ENCODE measurements at regions not wholly inside any gene's neighbourhood (a gene's known extent, or its start where the extent isn't known, plus 50 kb on each side); places are given as distances from the start of the nearest gene placed in this dataset.

DNA sequence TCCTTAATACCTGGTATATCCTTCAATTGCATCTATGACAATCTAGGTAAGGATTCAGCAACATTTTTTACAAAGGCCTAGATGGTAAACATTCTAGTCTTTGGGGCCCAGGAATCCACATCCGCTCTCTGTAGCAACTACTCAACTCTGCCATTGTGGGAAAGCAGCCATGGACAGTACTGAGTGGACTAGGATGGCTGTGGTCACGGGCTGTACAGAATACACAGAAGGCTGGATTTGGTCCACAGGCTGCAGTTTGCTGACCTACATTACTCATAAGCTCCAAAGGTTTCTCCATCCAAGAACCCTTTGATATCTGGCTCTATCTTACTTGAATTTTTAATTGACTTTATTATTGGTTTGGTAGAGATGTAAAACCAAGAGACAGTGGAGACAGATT lies 418.3 kb upstream of the LRRTM1 start:
- Histone ChIP-seq H3K4me1 (ENCODE audit: insufficient read depth) (no peaks in the 10 kb centered on the region), H3K36me3 (replicated peaks; ENCODE audit: insufficient read depth, low read depth) (no peaks in the 10 kb centered on the region), H2AFZ (no peak overlapping the region), H3K79me2 (no peaks in the 10 kb centered on the region), H3K27me3 (no peaks in the 10 kb centered on the region), H3K4me2 (no peak overlapping the region), H3K9me2 (replicated peaks; ENCODE audit: insufficient read depth) (no peaks in the 10 kb centered on the region), H3K9me3 (ENCODE audit: low read depth) (no peaks in the 10 kb centered on the region), H4K20me1 (ENCODE audit: insufficient read depth, poor library complexity, severe bottlenecking) (no peaks in the 10 kb centered on the region), H3K4me3 (no peak overlapping the region), H3K27ac (no peak overlapping the region)
- TF ChIP-seq, protein P1, sequence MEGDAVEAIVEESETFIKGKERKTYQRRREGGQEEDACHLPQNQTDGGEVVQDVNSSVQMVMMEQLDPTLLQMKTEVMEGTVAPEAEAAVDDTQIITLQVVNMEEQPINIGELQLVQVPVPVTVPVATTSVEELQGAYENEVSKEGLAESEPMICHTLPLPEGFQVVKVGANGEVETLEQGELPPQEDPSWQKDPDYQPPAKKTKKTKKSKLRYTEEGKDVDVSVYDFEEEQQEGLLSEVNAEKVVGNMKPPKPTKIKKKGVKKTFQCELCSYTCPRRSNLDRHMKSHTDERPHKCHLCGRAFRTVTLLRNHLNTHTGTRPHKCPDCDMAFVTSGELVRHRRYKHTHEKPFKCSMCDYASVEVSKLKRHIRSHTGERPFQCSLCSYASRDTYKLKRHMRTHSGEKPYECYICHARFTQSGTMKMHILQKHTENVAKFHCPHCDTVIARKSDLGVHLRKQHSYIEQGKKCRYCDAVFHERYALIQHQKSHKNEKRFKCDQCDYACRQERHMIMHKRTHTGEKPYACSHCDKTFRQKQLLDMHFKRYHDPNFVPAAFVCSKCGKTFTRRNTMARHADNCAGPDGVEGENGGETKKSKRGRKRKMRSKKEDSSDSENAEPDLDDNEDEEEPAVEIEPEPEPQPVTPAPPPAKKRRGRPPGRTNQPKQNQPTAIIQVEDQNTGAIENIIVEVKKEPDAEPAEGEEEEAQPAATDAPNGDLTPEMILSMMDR (IDR thresholded peaks at IDR 0.05; ENCODE audit: poor library complexity): no peak
- no peak for TF ChIP-seq EZH2phosphoT487 (IDR thresholded peaks at IDR 0.05; ENCODE audit: low read depth, severe bottlenecking, unreplicated experiment)
- TF ChIP-seq EZH2 (IDR thresholded peaks at IDR 0.05; ENCODE audit: borderline replicate concordance): no peak
- DNase-seq (ENCODE audit: low spot score): no peak
- 95% methylated on average over 2 of the region's 2 CpGs for WGBS (ENCODE audit: low lambda C conversion rate, missing lambda C conversion rate)

DNA sequence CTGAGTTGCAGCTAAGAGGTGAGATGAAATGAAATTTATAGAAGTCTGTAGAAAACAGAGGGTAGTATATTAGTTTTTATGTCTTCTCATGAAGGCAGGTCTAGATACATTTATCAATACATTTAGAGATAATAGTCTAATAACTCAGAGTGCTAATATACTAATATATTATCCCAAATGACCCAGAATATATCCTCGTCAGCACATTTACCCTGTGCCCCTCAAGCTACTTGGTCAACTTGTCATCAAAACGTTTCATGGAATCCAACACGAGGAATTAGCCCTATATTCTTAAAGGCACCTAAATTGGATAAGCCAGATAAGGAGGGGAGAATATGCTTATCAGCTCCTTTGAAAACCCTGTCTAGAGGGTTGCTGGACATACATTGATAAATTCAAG lies 415.1 kb upstream of the LRRTM1 start:
- 84% methylated on average over 3 of the region's 3 CpGs for WGBS (ENCODE audit: low lambda C conversion rate, missing lambda C conversion rate)
- no peaks in the 10 kb centered on the region for H3K27me3 ChIP-seq
- H3K36me3 ChIP-seq (replicated peaks; ENCODE audit: insufficient read depth, low read depth): no peaks in the 10 kb centered on the region
- no peaks in the 10 kb centered on the region for H3K9me3 ChIP-seq (ENCODE audit: low read depth)
- H3K4me3 ChIP-seq: no peak overlapping the region
- DNase-seq (ENCODE audit: low spot score): no peak
- no peaks in the 10 kb centered on the region for H4K20me1 ChIP-seq (ENCODE audit: insufficient read depth, poor library complexity, severe bottlenecking)
- H3K27ac ChIP-seq: no peak overlapping the region
- H3K79me2 ChIP-seq: no peaks in the 10 kb centered on the region
- TF ChIP-seq, protein P1 (IDR thresholded peaks at IDR 0.05; ENCODE audit: poor library complexity): no peak
- TF ChIP-seq EZH2phosphoT487 (IDR thresholded peaks at IDR 0.05; ENCODE audit: low read depth, severe bottlenecking, unreplicated experiment): no peak
- TF ChIP-seq EZH2 (IDR thresholded peaks at IDR 0.05; ENCODE audit: borderline replicate concordance): no peak
- no peaks in the 10 kb centered on the region for H3K4me1 ChIP-seq (ENCODE audit: insufficient read depth)
- no peaks in the 10 kb centered on the region for H3K9me2 ChIP-seq (replicated peaks; ENCODE audit: insufficient read depth)
- no peak overlapping the region for H3K4me2 ChIP-seq
- no peak overlapping the region for H2AFZ ChIP-seq

DNA sequence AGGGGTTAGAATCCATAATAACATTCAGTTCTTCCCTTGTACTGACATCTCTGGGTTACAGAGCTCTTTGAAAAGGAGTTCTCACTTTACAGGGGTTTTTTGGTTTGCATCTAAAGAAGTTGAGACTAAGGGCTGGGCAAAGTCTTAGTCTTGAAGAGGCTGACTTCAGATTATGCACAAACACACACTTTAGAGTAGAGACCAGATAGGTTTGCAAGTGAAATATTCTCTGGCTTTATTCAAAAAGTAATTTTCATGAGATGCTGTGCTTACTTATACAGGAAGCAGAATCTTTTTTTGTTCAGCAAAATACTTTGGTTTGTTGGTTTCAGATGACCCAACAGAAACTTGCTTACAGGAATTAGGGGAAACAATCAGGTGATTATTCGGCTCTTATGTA lies 410.9 kb upstream of the LRRTM1 start:
- Histone ChIP-seq H3K4me3 (no peak overlapping the region), H2AFZ (no peak overlapping the region), H3K79me2 (no peaks in the 10 kb centered on the region), H3K36me3 (replicated peaks; ENCODE audit: insufficient read depth, low read depth) (no peaks in the 10 kb centered on the region), H3K27ac (no peak overlapping the region), H4K20me1 (ENCODE audit: insufficient read depth, poor library complexity, severe bottlenecking) (no peaks in the 10 kb centered on the region), H3K9me3 (ENCODE audit: low read depth) (no peaks in the 10 kb centered on the region), H3K27me3 (no peaks in the 10 kb centered on the region), H3K4me2 (no peak overlapping the region), H3K9me2 (replicated peaks; ENCODE audit: insufficient read depth) (no peaks in the 10 kb centered on the region), H3K4me1 (ENCODE audit: insufficient read depth) (no peaks in the 10 kb centered on the region)
- TF ChIP-seq EZH2 (IDR thresholded peaks at IDR 0.05; ENCODE audit: borderline replicate concordance): no peak
- TF ChIP-seq, protein P1 (IDR thresholded peaks at IDR 0.05; ENCODE audit: poor library complexity): no peak
- no peak for TF ChIP-seq EZH2phosphoT487 (IDR thresholded peaks at IDR 0.05; ENCODE audit: low read depth, severe bottlenecking, unreplicated experiment)
- DNase-seq (ENCODE audit: low spot score): no peak
- WGBS (ENCODE audit: low lambda C conversion rate, missing lambda C conversion rate): 72% methylated on average over 1 of the region's 1 CpG

DNA sequence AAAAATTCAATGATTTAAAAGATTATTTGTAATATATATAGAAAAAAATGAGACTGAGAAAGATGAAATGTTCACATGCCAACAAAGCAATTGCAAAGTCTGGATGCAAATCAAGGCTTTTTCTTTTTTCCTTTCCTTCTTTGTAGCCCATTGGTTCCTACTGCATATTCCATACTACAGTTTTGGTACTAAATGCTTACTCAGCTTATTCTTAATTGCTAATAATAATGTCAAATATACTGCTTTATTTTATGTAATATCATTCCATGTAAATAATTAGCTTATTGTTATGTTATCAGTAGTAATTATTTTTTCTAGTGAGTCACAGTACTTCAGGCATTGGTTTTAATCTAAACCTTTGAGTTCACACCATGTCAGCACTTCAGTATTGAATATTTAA lies 407.4 kb upstream of the LRRTM1 start:
- Histone ChIP-seq H3K9me3 (ENCODE audit: low read depth) (no peaks in the 10 kb centered on the region), H3K4me3 (no peak overlapping the region), H3K36me3 (replicated peaks; ENCODE audit: insufficient read depth, low read depth) (no peaks in the 10 kb centered on the region), H3K79me2 (no peaks in the 10 kb centered on the region), H4K20me1 (ENCODE audit: insufficient read depth, poor library complexity, severe bottlenecking) (no peaks in the 10 kb centered on the region), H3K4me2 (no peak overlapping the region), H2AFZ (no peak overlapping the region), H3K4me1 (ENCODE audit: insufficient read depth) (no peaks in the 10 kb centered on the region), H3K27me3 (no peaks in the 10 kb centered on the region), H3K27ac (no peak overlapping the region), H3K9me2 (replicated peaks; ENCODE audit: insufficient read depth) (no peaks in the 10 kb centered on the region)
- DNase-seq (ENCODE audit: low spot score): no peak
- TF ChIP-seq, protein P1 (IDR thresholded peaks at IDR 0.05; ENCODE audit: poor library complexity): no peak
- TF ChIP-seq EZH2 (IDR thresholded peaks at IDR 0.05; ENCODE audit: borderline replicate concordance) (no peak), EZH2phosphoT487 (IDR thresholded peaks at IDR 0.05; ENCODE audit: low read depth, severe bottlenecking, unreplicated experiment) (no peak)
